Kasumi-1 (cell line): ENCODE measurements at regions not wholly inside any gene's neighbourhood (a gene's known extent, or its start where the extent isn't known, plus 50 kb on each side); places are given as distances from the start of the nearest gene placed in this dataset.
"Not testable (repeated sequence)": the region's sequence is repeated elsewhere in the genome, so short reads cannot be mapped to it uniquely, and the experiment has no call there.

Experiments used
- DNase-seq, 2 experiments: peaks; one replicate each; lab custom pipeline; 2025; lab: John Stamatoyannopoulos, UW

DNA sequence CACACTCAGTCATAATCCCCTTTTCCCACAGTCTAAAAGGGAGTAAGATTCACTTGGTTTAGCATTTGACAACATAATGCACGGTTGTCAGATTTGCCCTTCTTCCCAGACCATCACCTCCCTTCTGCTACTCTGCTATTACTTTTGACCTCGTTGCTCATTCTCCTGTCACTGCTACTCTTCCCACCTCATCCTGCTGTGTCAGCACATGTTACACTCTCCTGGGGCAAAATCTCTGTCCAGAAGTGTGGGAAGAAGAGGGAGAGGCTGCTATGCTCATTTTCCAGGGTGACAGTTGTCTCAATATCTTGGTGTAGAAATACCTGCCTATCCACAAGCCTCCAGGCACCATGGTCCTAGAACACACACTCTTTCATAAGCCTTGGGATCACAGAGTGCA, 449.9 kb upstream of the PIK3R1 start:
- DNase-seq, result no peak

DNA sequence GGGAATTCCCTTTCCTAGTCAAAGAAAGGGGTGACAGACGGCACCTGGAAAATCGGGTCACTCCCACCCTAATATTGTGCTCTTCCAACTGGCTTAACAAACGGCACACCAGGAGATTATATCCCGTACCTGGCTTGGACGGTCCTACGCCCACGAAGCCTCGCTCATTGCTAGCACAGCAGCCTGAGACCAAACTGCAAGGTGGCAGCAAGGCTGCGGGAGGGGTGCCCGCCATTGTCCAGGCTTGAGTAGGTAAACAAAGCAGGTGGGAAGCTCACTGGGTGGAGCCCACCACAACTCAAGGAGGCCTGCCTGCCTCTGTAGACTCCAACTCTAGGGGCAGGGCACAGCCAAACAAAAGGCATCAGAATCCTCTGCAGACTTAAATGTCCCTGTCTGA, 457.8 kb upstream of the PIK3R1 start:
- not testable (repeated sequence) for DNase-seq

GRCh38 chr5:67752357-67752708, 463.2 kb upstream of the PIK3R1 start:
- no peak for DNase-seq

GRCh38 chr5:67748165-67748690, 467.3 kb upstream of the PIK3R1 start:
- no peak for DNase-seq

DNA sequence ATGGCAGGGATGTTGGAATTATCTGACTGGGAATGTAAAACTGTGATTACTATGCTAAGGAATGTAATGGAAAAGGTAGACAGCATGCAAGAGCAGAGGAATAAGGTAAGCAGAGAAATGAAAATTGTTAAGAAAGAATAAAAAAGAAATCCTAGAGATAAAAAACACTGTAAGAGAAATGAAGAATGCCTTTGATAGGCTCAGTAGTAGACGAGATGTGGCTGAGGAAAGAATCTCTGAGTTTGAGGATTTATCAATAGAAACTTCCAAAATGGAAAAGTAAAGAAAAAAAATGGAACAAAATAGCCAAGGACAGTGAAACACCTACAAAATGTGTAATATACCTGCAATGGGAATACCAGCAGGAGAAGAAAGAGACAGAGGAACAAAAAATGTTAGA, 468.5 kb upstream of the PIK3R1 start:
- DNase-seq, result no peak

DNA sequence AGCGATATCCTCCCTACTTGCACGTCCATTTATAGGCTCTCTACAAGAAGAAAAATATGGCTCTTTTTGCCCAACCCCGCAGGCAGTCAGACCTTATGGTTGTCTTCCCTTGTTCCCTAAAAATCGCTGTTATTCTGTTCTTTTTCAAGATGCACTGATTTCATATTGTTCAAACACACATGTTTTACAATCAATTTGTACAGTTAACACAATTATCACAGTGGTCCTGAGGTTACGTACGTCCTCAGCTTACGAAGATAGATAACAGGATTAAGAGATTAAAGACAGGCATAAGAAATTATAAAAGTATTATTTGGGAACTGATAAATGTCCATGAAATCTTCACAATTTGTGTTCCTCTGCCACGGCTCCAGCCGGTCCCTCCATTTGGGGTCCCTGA, 468.9 kb upstream of the PIK3R1 start:
- DNase-seq, result not testable (repeated sequence)

DNA sequence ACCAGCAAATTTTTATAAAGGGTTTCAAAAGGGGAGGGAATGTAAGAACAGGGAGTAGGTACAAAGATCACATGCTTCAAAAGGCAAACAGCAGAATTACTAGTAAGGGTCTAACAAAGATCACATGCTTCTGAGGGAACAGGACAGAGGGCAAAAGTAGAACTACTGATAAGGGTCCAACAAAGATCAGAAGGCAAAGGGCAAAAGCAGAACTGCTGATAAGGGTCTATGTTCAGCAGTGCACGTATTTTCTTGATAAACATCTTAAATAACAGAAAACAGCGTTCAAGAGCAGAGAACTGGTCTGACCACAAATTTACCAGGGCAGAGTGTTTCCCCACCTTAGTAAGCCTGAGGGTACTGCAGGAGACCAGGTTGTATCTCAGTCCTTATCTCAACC, 469.5 kb upstream of the PIK3R1 start:
- DNase-seq, result no peak

GRCh38 chr5:67732921-67733320, 482.6 kb upstream of the PIK3R1 start:
- DNase-seq, result no peak

GRCh38 chr5:67732471-67732870, 483.1 kb upstream of the PIK3R1 start:
- no peak for DNase-seq

- DNase-seq, result no peak
Observed at GRCh38 chr5:67731886-67732285, 483.7 kb upstream of the PIK3R1 start.

DNA sequence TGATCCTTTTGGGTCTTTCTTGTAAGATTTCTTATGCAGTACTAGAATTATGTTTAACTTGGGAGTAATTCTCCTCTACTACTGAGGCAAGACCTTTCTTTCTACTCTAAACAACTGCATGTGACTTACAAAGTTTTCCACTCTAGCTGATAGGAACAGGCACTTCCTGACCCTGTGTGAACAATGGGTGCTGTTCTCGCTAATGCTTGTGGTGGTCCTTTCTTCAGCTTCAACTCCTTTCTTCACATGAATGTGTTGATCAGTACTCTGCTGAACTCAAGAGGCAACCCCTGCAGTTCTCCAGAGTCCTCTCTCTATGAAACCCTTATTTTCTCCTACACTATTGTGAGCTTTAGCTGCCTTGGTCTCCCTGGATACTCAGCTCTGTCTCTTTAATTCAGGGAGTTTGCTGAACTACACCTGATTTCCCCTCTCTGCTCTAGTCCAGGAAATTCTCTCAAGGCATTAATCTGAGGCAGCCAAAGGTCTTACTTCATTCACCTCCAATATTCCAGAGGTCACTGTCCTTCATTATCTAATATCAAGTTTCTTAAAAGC, 484.6 kb upstream of the PIK3R1 start:
- no peak for DNase-seq

DNA sequence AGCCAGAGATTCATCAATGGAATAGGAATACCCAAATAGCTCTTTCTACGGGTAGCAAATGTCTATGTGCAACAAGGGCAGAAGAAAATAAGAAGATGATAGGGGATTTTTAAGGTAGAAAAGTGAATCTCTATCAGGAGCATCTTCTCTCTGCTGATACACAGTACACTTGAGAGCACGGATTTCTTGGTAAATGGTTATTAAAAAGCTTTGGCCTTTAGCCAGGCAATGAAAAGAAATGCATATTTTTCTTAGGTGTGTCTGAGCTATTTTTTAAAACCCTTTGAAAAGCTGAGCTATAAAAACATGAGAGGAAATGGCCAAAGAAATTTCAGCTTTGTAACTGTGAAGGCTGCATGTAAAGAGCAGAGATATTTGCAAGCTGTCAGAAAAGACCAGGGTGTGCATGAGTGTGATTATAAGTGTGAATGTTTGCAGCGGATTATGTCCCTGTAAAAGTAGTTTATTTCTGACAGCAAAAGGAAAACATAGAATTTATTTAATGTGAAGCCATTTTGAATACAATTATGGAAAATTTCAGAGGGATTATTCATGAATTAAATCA, 487.1 kb upstream of the PIK3R1 start:
- DNase-seq, result no peak

DNA sequence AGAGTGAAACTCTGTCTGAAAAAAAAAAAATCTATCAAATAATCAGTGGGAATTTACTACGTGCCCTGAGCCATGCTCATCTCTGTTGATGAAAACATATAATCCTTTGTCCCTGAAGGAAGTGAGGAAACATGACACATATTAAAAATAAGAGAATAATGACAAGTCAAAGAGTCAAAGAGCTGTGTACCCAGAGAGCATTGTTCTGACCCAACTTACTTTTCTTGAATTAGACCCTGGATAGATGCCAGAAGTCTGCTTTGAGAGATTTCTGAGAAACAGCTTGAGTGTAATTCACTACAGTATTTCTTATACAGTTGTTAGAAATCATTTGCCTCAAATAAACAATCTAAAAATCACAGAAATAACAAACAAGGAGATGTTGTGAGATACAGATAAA, 490.0 kb upstream of the PIK3R1 start:
- DNase-seq, result no peak

- no peak for DNase-seq
Observed at GRCh38 chr5:67724412-67725135, 491.0 kb upstream of the PIK3R1 start.

- DNase-seq, result no peak
Observed at GRCh38 chr5:67723873-67724272, 491.7 kb upstream of the PIK3R1 start.

DNA sequence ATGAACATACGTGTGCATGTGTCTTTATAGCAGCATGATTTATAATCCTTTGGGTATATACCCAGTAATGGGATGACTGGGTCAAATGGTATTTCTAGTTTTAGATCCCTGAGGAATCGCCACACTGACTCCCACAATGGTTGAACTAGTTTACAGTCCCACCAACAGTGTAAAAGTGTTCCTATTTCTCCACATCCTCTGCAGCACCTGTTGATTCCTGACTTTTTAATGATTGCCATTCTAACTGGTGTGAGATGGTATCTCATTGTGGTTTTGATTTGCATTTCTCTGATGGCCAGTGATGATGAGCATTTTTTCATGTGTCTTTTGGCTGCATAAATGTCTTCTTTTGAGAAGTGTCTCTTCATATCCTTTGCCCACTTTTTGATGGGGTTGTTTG, 493.0 kb upstream of the PIK3R1 start:
- DNase-seq, result not testable (repeated sequence)

GRCh38 chr5:67720162-67720772, 495.3 kb upstream of the PIK3R1 start:
- no peak for DNase-seq

- DNase-seq, result no peak
Observed at GRCh38 chr5:67702008-67702407, 505.4 kb upstream of the CD180 start.

DNA sequence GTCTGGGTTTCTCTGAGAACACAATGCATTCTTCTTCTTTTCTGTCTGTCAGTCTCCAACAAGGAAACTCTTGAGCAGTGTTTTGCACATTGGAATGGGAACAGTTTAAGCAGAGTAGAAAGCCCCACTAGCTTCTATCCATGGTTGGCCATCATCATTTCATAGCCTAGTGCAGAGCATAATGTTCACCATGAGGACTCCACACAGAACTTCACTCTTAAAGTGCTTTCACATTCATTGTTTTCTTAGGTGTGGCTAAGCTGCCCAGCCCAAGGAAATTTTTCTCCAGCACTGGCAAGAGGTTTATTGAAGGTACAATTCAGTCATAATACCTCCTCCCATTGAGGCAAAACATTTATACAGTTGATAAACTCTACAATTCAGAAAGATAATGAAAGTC, 503.0 kb upstream of the CD180 start:
- no peak for DNase-seq

GRCh38 chr5:67696446-67696845, 499.8 kb upstream of the CD180 start:
- no peak for DNase-seq

DNA sequence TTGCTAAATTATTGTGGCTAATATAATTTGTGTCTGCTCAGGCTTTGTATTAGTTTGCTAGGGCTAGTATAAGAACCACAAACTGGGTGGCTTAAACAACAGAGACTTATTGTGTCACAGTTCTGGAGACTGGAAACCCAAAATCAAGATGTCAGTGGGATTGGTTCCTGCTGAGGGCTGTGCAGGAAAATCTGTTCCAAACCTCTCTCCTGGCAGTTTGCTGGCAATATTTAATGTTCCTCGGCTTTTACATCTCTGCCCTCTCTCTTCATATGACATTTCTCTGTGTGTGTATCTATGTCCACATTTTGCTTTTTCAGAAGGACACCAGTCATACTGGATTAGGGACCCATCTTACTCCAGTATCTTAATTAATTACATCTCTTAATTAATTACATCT, 498.8 kb upstream of the CD180 start:
- DNase-seq, result no peak

- no peak for DNase-seq
Observed at GRCh38 chr5:67694810-67695191, 498.2 kb upstream of the CD180 start.
